Hippocampal formation (tissue), 2 donors: ENCODE measurements at regions not wholly inside any gene's neighbourhood (a gene's known extent, or its start where the extent isn't known, plus 50 kb on each side); places are given as distances from the start of the nearest gene placed in this dataset.

Source experiments
- DNase-seq, 2 donors: peaks; one replicate each; lab custom pipeline; 2025; lab: John Stamatoyannopoulos, UW

GRCh38 chr9:81193362-81194339 lies 495.7 kb downstream of the TLE1 start:
- no peak for DNase-seq

- DNase-seq, result no peak
These were observed 498.1 kb downstream of the TLE1 start for GRCh38 chr9:81191222-81191621.

GRCh38 chr9:81190659-81191058 lies 498.7 kb downstream of the TLE1 start:
- DNase-seq, result no peak

- no peak for DNase-seq
These were observed 505.6 kb downstream of the TLE1 start for GRCh38 chr9:81183761-81184160.

- no peak for DNase-seq
These were observed 506.9 kb downstream of the TLE1 start for GRCh38 chr9:81182431-81182830.

- no peak for DNase-seq
These were observed 515.3 kb downstream of the TLE1 start for GRCh38 chr9:81174023-81174422.

- DNase-seq, result no peak
These were observed 517.7 kb downstream of the TLE1 start for GRCh38 chr9:81171689-81172088.

GRCh38 chr9:81162361-81162760 lies 527.0 kb downstream of the TLE1 start:
- no peak for DNase-seq

- no peak for DNase-seq
These were observed 533.0 kb downstream of the TLE1 start for GRCh38 chr9:81156381-81156780.

- no peak for DNase-seq
These were observed 539.2 kb downstream of the TLE1 start for GRCh38 chr9:81150016-81150625.

- no peak for DNase-seq
These were observed 542.5 kb downstream of the TLE1 start for GRCh38 chr9:81146684-81147337.

- DNase-seq, result no peak
These were observed 543.1 kb downstream of the TLE1 start for GRCh38 chr9:81146241-81146640.

- no peak for DNase-seq
These were observed 543.9 kb downstream of the TLE1 start for GRCh38 chr9:81145331-81145963.

- DNase-seq, result no peak
These were observed 547.4 kb downstream of the TLE1 start for GRCh38 chr9:81141961-81142360.

GRCh38 chr9:81137976-81138568 lies 551.3 kb downstream of the TLE1 start:
- no peak for DNase-seq

- DNase-seq, result no peak
These were observed 556.6 kb downstream of the TLE1 start for GRCh38 chr9:81132796-81133195.

- no peak for DNase-seq
These were observed 557.0 kb downstream of the TLE1 start for GRCh38 chr9:81132318-81132717.

- DNase-seq, result no peak
These were observed 560.6 kb downstream of the TLE1 start for GRCh38 chr9:81128701-81129100.

- no peak for DNase-seq
These were observed 563.8 kb downstream of the TLE1 start for GRCh38 chr9:81125446-81126092.

GRCh38 chr9:81123526-81123925 lies 565.8 kb downstream of the TLE1 start:
- DNase-seq, result no peak

- no peak for DNase-seq
These were observed 566.6 kb downstream of the TLE1 start for GRCh38 chr9:81122749-81123148.
